GM19035 (cell line): ENCODE measurements at regions not wholly inside any gene's neighbourhood (a gene's known extent, or its start where the extent isn't known, plus 50 kb on each side); places are given as distances from the start of the nearest gene placed in this dataset.

Experiments used
- ATAC-seq: cut with Tn5 transposase; IDR thresholded peaks from one replicate; pipeline ENCODE4 v1.9.1; 2021; ENCODE audit not compliant: unreplicated experiment

- no peak for ATAC-seq
Measured at GRCh38 chrY:17235769-17236168, 644.3 kb downstream of the CDY2B start.

GRCh38 chrY:17233435-17234109 lies 646.4 kb downstream of the CDY2B start:
- ATAC-seq, result no peak

- ATAC-seq, result no peak
Measured at GRCh38 chrY:17231994-17232393, 648.0 kb downstream of the CDY2B start.

GRCh38 chrY:17223502-17223901 lies 656.5 kb downstream of the CDY2B start:
- no peak for ATAC-seq

- ATAC-seq, result no peak
Measured at GRCh38 chrY:17202395-17202794, 677.6 kb downstream of the CDY2B start.

- ATAC-seq, result no peak
Measured at GRCh38 chrY:17184299-17184698, 695.7 kb downstream of the CDY2B start.

GRCh38 chrY:17166881-17167280 lies 713.1 kb downstream of the CDY2B start:
- no peak for ATAC-seq

GRCh38 chrY:17122166-17122565 lies 757.9 kb downstream of the CDY2B start:
- no peak for ATAC-seq

- ATAC-seq, result no peak
Measured at GRCh38 chrY:17085303-17085702, 794.7 kb downstream of the CDY2B start.

- no peak for ATAC-seq
Measured at GRCh38 chrY:17079887-17080286, 800.1 kb downstream of the CDY2B start.

- ATAC-seq, result no peak
Measured at GRCh38 chrY:17067307-17067706, 812.7 kb downstream of the CDY2B start.

GRCh38 chrY:17053041-17053440 lies 827.0 kb downstream of the CDY2B start:
- ATAC-seq, result no peak

- no peak for ATAC-seq
Measured at GRCh38 chrY:17050374-17050773, 829.6 kb downstream of the CDY2B start.

- no peak for ATAC-seq
Measured at GRCh38 chrY:17045124-17045523, 834.9 kb downstream of the CDY2B start.

GRCh38 chrY:17044723-17045122 lies 835.3 kb downstream of the CDY2B start:
- ATAC-seq, result no peak

GRCh38 chrY:17044272-17044671 lies 835.7 kb downstream of the CDY2B start:
- no peak for ATAC-seq

- ATAC-seq, result no peak
Measured at GRCh38 chrY:17038439-17038838, 841.6 kb downstream of the CDY2B start.

- ATAC-seq, result no peak
Measured at GRCh38 chrY:17018126-17018525, 861.9 kb downstream of the CDY2B start.

- ATAC-seq, result no peak
Measured at GRCh38 chrY:16993551-16993950, 886.5 kb downstream of the CDY2B start.

- no peak for ATAC-seq
Measured at GRCh38 chrY:16981776-16982175, 898.2 kb downstream of the CDY2B start.

- ATAC-seq, result no peak
Measured at GRCh38 chrY:16959071-16959470, 920.9 kb downstream of the CDY2B start.

GRCh38 chrY:16947221-16947620 lies 932.8 kb downstream of the CDY2B start:
- no peak for ATAC-seq
